ENCODE measurements at regions not wholly inside any gene's neighbourhood (a gene's known extent, or its start where the extent isn't known, plus 50 kb on each side); places are given as distances from the start of the nearest gene placed in this dataset.

DNA sequence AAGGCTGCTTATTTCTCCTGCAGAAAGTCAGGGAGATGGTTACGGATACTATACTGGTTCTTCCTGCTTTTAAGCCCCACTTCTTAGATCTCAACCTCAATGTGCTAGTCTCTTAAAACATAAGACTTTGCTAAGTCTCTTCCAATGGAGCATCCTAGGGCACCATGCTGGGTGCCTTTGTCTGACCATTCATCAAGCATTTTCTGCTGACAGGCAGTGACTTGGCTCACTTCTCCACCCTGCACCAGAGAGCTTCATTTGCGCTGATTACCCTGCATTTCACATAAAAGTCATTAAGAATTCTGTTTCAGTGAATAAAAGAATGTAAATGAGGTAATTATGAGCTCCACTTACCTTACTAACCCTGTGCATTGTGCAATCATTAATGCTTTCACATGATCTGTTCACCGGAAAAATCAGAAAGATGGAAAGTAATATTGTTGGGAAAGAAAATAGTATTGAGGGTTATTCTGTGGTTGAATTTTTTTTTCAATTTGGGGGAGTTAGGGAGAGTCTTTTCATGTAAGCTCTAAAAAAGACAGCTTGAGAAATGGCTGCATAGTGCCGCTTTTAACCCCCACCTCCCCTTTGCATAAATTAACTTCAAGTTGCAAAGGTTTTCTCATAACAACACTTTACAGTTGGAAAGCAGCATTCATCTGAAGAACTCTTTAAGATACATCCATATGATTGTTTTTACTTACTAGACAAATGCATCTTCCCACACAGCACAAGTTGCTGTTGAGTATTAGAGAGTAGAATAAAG, 677.3 kb upstream of the KIRREL3 start:
- no peak for FAIRE-seq

DNA sequence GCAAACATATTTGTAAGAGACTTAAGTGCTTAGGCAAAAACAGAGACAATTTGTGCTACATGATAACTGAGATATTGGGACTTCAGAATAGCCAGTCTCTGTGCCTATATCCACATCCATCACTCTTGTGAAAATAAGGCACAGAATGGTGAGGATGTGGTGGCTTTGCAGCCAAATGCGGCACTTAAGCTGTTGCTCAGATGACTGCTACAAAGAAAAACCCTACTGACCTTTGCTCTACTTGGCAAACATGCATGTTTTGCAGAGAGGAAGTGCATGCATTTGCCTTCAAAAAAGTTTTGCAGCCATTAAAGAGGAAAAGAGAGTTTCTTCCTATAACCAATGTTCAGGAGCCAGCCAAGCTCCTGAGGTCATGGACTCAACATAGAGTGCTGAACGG, 675.0 kb upstream of the KIRREL3 start:
- FAIRE-seq: no peak

DNA sequence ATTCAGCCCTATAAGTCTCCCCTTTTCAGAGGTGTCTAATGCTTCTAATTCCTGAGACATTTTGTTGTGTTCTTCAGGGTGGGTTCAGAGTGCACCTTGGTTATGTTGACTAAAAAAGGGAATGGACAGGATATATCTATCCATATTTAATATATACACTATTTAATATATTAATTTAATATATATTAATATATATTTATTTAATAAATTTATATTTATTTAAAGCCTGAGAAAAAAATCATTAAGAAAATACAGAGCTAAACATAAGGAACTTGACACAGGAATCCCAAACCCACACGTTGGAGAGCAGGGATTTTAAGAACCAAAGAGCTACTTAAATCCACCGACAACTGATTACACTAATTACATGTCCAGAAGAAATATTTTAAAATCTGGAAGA, 674.2 kb upstream of the KIRREL3 start:
- no peak for FAIRE-seq

- no peak for FAIRE-seq
These were observed 670.0 kb upstream of the KIRREL3 start for GRCh38 chr11:127670374-127671119.

DNA sequence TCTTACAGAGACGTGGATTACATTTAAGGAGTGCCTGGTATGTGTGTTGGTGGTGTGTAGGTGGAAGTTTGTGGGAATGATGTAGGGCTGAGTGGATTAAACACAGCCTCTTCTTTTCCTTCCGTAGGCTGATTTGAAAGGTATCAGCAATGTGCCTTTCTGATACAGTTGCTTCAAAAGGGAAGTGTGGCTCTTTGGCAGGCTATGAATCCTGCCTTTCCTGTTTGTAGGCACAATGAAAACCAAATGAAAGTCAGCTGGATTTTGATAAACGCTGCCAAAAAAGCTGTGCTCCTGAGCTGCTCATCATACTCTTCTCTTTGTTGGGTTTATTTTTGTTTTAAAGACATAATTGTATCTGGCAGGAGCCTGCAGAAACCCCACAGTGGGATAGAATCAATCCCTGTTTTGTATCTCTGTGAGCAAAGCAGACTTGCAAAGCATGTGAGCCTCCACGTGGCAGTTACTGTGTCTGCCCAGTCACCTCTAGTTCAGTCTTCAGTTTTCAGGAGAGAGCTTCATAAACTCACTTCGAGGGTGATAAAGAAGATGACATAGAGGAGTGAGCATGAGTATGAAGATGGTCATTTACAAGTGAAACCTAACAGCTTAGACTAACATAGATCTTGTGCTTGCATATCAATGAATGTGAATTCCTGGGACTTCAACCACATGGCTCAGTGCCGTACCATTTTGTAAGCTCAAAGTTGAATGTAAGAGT, 655.7 kb upstream of the KIRREL3 start:
- no peak for FAIRE-seq

GRCh38 chr11:127653076-127653475, 652.5 kb upstream of the KIRREL3 start:
- no peak for FAIRE-seq

DNA sequence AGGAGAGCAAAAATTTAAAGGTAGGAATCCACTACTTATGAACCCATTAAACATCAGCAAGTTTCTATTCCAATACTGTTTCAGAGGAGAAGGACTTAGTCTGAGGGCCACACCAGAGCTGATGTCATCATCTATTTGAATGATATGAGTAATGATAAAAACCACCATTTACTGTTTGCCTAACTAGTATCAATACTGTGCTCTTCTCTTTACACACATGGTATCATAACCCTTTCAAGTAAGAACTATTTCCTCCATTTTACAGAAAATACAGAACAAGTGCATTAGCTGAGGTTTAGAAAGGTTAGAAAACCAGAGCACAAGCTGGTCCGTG, 651.3 kb upstream of the KIRREL3 start:
- FAIRE-seq: no peak

GRCh38 chr11:127651175-127651887, 650.8 kb upstream of the KIRREL3 start:
- no peak for FAIRE-seq

GRCh38 chr11:127649958-127650357, 649.4 kb upstream of the KIRREL3 start:
- no peak for FAIRE-seq

GRCh38 chr11:127649071-127649470, 648.5 kb upstream of the KIRREL3 start:
- no peak for FAIRE-seq

DNA sequence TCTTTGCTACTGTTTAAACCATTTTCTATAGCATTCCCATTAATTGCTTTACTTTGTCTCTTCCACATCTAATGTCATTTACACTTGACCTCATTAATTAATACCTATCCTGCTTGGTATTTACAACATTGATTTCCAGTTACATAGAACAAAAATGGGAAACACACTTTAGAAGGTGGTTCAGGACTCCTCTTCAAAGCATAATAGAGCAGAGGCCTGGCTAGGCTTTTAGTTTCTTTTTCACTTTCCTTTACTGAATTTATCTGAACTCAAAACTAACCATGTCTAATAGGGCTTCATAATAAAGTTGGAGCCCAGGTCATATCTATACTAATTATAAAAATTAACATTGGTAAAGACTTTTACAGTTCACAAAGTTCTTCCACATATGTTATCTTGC, 648.0 kb upstream of the KIRREL3 start:
- FAIRE-seq: no peak

DNA sequence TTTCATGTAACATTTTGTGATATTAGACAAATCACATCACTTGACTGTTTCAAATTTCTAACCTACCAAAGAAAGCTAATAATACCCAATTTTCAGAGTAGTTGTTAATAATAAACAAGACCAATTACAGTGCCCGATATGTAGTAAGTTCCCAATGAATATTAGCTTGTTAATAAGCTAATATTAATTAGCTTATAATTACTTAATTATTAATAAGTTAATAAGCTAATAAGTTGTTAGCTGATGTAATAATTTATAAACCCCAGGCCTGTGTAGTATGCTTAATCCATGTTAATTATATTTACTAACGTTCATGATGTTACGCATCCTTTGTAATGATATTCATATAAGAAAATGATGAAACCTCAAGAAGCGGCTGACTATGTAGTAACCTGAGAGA, 643.8 kb upstream of the KIRREL3 start:
- no peak for FAIRE-seq

DNA sequence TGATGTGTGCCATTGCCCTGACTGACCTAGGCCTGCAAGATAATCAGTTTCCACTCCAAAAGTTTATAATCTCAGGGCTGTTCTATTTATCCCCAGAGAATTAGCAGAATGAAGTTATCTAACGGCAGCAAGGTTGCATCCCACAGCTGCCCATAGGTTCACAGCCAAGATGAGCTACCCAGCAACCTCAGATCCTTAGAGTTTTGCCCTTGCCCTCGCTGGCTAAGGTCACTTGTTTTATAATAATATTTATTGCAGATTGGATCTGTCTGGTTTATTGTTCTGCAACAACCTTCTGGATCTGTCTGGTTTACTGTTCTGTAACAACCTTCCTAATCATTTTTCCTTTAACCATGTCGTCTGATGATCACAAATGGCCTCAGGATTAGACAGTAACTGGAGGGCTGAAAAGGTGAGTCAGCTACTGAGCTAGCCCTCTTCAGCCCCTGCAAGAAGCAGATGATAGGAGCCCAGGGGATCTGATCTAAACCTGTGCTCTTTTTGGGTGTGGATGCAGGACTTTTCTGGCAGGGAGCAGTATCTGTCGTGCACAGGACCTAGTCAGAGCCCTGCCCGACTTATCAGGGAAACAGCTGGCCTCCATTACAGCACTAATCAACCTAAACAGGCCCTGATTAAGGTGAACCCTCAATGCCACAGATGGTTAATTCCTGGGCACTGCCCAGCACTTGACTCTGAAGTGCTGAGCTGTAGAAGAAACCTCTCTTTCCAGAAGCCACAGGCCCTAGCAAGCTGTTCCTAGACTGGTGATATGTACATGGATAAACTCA, 642.9 kb upstream of the KIRREL3 start:
- FAIRE-seq: no peak

DNA sequence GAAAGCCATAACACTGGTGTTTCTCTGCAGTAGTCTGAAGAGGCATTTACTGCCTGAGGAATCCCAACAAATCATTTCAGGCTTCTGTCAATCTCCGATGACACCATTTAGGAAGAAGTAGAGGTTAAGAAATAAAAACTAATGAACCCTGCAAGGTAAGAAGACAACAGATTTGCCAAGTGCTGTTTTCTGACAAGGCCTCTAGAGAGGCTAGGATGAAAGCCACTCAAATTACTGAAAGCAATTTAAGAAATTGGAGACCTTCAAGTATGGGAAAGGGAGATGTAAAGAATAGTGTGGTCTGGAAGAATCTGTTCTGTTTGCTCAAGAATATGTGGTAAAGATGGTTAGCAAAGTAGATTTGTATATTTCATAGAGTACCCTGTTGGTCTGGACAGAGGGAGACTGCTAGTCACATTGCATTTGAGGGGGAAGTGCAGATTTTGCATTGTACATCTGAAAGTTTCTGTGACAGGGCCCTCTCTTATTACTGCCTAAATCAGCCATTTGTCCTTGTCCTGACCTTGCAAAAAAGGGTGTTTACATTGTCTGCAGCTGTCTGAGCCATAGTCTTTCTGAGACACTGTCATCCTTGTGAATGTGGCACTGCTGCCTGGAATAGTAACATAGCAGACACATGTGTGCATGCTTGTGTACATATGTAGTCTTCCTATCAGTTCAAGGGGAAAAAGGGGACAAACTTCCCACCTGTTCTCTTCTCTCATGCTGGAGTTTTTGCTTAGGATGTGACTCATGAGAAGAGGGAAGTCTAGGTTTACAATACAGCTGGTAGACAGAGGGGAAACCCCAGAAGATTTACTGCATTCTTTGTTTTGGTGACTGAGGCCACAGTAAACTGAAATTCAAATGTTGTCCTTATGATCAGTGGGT, 640.2 kb upstream of the KIRREL3 start:
- FAIRE-seq: no peak

- FAIRE-seq: no peak
These were observed 639.3 kb upstream of the KIRREL3 start for GRCh38 chr11:127639916-127640315.

DNA sequence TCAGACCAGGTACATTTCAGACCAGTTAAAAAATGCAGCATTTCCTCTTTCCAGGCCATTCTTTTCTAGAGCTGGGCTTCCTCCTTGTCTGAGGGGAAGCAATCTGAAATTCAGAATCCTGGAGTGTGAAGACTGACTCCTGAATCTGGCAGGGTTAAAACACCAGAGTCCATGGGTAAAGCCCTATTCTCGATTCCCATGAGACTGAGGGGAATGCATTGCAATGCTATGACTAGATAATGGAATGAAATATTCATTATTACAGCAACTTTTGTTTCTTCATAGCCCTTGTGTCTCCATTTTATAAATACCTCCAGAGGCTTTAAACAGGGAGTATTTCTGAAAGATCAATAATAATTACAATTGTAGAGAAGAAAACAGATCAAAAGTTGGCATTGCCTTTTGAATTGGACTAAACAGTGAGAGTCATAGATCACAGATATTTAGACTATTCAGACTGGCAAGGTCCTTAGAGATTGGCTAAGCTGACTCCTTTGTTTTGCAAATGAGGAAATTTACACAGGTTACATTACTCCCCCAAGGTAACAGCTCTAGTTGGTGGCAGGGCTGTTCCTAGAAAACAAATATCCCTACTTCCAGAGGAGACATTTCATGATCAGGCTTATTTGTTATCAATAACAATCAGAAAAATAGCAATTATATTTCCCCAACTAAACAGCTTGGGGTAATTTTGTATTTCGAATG, 632.6 kb upstream of the KIRREL3 start:
- FAIRE-seq: no peak

GRCh38 chr11:127632546-127632945, 632.0 kb upstream of the KIRREL3 start:
- no peak for FAIRE-seq

DNA sequence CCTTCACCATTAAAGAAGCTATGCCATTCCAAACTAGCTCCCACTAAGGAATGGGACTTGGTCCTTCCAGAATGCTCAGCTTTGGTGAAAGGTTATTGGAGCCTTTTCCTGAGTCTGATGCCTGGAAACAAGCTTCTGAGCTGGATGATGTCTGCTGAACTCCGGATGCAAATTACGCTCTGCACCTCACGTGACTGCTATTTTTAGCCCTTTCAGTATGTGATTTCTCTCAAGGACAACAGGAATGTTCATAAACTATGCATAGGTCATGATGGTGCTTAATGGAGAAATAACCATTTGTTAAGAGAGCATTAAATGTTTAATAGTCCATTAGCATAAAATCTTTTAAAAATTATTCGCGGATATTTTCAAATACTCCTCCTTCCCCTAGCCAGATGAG, 631.4 kb upstream of the KIRREL3 start:
- FAIRE-seq: no peak

DNA sequence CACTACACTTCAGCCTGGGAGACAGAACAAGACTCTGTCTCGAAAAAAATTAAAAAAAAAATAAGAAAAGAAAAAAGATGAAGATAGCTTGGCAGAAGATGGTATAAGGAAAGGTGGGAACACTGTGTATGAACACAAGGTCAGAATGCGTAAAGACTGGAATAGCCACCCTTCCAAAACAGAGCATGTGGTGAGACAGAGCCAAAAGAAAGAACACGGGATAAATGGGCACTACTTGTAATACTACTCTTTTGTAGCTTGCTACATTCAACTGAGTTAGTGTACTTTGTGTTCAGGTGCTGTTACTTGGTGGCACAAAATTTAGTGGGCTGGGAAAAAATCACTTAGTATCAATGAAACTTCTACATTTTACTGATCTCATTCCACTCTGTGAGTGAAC, 628.6 kb upstream of the KIRREL3 start:
- FAIRE-seq: no peak

- FAIRE-seq: no peak
These were observed 627.9 kb upstream of the KIRREL3 start for GRCh38 chr11:127628458-127628785.
